ENCODE measurements at regions not wholly inside any gene's neighbourhood (a gene's known extent, or its start where the extent isn't known, plus 50 kb on each side); places are given as distances from the start of the nearest gene placed in this dataset.

DNA sequence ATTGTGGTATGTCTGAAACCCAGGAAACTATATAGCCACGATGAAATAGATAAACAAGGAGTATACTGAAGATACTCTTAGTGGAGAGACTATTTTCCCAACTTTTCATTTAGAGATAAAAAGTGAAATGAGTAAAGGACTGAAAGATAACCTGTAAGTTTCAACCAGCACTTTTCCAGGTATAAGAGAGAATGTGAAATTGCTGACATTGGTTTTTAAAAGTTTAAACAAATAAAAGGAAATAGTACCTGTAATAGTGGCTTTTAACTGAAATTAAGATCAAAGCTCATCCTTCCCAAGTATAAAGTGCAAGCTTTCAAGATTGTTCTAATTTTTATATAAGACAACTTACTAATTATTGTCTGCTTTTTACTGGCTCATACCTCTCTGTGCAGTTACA, 130.2 kb upstream of the CCN2 start:
- no peak for TF ChIP-seq NFE2L2 (IDR thresholded peaks at IDR 0.05; ENCODE audit: low read depth, low read length)
- TF ChIP-seq, protein P1, sequence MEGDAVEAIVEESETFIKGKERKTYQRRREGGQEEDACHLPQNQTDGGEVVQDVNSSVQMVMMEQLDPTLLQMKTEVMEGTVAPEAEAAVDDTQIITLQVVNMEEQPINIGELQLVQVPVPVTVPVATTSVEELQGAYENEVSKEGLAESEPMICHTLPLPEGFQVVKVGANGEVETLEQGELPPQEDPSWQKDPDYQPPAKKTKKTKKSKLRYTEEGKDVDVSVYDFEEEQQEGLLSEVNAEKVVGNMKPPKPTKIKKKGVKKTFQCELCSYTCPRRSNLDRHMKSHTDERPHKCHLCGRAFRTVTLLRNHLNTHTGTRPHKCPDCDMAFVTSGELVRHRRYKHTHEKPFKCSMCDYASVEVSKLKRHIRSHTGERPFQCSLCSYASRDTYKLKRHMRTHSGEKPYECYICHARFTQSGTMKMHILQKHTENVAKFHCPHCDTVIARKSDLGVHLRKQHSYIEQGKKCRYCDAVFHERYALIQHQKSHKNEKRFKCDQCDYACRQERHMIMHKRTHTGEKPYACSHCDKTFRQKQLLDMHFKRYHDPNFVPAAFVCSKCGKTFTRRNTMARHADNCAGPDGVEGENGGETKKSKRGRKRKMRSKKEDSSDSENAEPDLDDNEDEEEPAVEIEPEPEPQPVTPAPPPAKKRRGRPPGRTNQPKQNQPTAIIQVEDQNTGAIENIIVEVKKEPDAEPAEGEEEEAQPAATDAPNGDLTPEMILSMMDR (conservative IDR thresholded peaks at IDR 0.05; ENCODE audit: low read depth, low read length) = no peak
- TF ChIP-seq RFX5 (IDR thresholded peaks at IDR 0.05; ENCODE audit: low read depth, low read length) = no peak
- TF ChIP-seq RCOR1 (IDR thresholded peaks at IDR 0.05; ENCODE audit: insufficient replicate concordance, low read length) = no peak
- no peak for TF ChIP-seq POLR2A (IDR thresholded peaks at IDR 0.05; ENCODE audit: low read depth, low read length)
- TF ChIP-seq, protein P2, sequence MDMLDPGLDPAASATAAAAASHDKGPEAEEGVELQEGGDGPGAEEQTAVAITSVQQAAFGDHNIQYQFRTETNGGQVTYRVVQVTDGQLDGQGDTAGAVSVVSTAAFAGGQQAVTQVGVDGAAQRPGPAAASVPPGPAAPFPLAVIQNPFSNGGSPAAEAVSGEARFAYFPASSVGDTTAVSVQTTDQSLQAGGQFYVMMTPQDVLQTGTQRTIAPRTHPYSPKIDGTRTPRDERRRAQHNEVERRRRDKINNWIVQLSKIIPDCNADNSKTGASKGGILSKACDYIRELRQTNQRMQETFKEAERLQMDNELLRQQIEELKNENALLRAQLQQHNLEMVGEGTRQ (IDR thresholded peaks at IDR 0.05; ENCODE audit: low read depth, low read length) = no peak
- no peak for TF ChIP-seq MAZ (IDR thresholded peaks at IDR 0.05; ENCODE audit: borderline replicate concordance, low read depth, low read length)
- TF ChIP-seq, protein P3, sequence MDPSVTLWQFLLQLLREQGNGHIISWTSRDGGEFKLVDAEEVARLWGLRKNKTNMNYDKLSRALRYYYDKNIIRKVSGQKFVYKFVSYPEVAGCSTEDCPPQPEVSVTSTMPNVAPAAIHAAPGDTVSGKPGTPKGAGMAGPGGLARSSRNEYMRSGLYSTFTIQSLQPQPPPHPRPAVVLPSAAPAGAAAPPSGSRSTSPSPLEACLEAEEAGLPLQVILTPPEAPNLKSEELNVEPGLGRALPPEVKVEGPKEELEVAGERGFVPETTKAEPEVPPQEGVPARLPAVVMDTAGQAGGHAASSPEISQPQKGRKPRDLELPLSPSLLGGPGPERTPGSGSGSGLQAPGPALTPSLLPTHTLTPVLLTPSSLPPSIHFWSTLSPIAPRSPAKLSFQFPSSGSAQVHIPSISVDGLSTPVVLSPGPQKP (IDR thresholded peaks at IDR 0.05; ENCODE audit: borderline replicate concordance, low read depth, low read length) = no peak
- no peak for TF ChIP-seq SMC3 (IDR thresholded peaks at IDR 0.05; ENCODE audit: low read depth, low read length)
- no peak for TF ChIP-seq BHLHE40 (IDR thresholded peaks at IDR 0.05; ENCODE audit: low read depth, low read length)
- no peak for TF ChIP-seq RAD21 (IDR thresholded peaks at IDR 0.05; ENCODE audit: low read length)
- TF ChIP-seq MAFK (IDR thresholded peaks at IDR 0.05; ENCODE audit: low read depth, low read length) = peak; percentile 80
- no peak for TF ChIP-seq CEBPB (IDR thresholded peaks at IDR 0.05; ENCODE audit: low read depth, low read length)

Data from IMR-90 (cell line).